PFSK-1 (cell line): ENCODE measurements at regions not wholly inside any gene's neighbourhood (a gene's known extent, or its start where the extent isn't known, plus 50 kb on each side); places are given as distances from the start of the nearest gene placed in this dataset.

ENCODE experiments used
- FOXP2 ChIP-seq: optimal IDR thresholded peaks from 2 replicates; pipeline ENCODE3; 2011; ENCODE audit warnings: borderline replicate concordance, control low read depth, inconsistent platforms; ENCODE audit not compliant: insufficient read depth; ENCODE audit errors: extremely low read length, extremely low read depth
- POLR2AphosphoS5 ChIP-seq: IDR thresholded peaks from 2 replicates; pipeline ENCODE4 v1.6.1; 2012; ENCODE audit warnings: low read depth, mild to moderate bottlenecking, control low read depth, low read length, moderate library complexity
- REST ChIP-seq, 2 experiments: IDR thresholded peaks; 2 replicates each; pipeline versions ENCODE4 v1.6.1 to v1.8.0; 2011 to 2012; ENCODE audit warnings: low read depth in 2 of 2, low read length in 2 of 2, control low read depth in 1 of 2, inconsistent platforms in 1 of 2, mild to moderate bottlenecking in 1 of 2, moderate library complexity in 1 of 2; ENCODE audit not compliant: insufficient read depth in 1 of 2
- SIN3A ChIP-seq: IDR thresholded peaks from 2 replicates; pipeline ENCODE4 v1.6.1; 2012; ENCODE audit warnings: mild to moderate bottlenecking, low read length, moderate library complexity, borderline replicate concordance; ENCODE audit not compliant: insufficient read depth
- TAF1 ChIP-seq: IDR thresholded peaks from 2 replicates; pipeline ENCODE4 v1.6.1; 2012; ENCODE audit warnings: low read length, control low read depth, borderline replicate concordance; ENCODE audit not compliant: insufficient read depth

GRCh38 chr12:65659681-65660080 lies 164.6 kb upstream of the HMGA2 start:
- TF ChIP-seq POLR2AphosphoS5: no peak
- TF ChIP-seq TAF1: no peak
- TF ChIP-seq FOXP2: no peak
- no peak for TF ChIP-seq SIN3A
- TF ChIP-seq REST (IDR thresholded peaks at IDR 0.05; ENCODE audit: insufficient read depth in 1 of 2, low read depth in 2 of 2, low read length in 2 of 2): no peak

GRCh38 chr12:65660096-65660495 lies 164.2 kb upstream of the HMGA2 start:
- no peak for TF ChIP-seq FOXP2
- no peak for TF ChIP-seq REST (IDR thresholded peaks at IDR 0.05; ENCODE audit: insufficient read depth in 1 of 2, low read depth in 2 of 2, low read length in 2 of 2)
- no peak for TF ChIP-seq SIN3A
- TF ChIP-seq TAF1: no peak
- TF ChIP-seq POLR2AphosphoS5: no peak

- no peak for TF ChIP-seq FOXP2
- no peak for TF ChIP-seq POLR2AphosphoS5
- TF ChIP-seq SIN3A: no peak
- no peak for TF ChIP-seq TAF1
- TF ChIP-seq REST (IDR thresholded peaks at IDR 0.05; ENCODE audit: insufficient read depth in 1 of 2, low read depth in 2 of 2, low read length in 2 of 2): no peak
Observed at GRCh38 chr12:65660836-65661235, 163.4 kb upstream of the HMGA2 start.

GRCh38 chr12:65662590-65662989 lies 161.7 kb upstream of the HMGA2 start:
- TF ChIP-seq POLR2AphosphoS5 (no peak), SIN3A (no peak), REST (IDR thresholded peaks at IDR 0.05; ENCODE audit: insufficient read depth in 1 of 2, low read depth in 2 of 2, low read length in 2 of 2) (no peak), FOXP2 (no peak), TAF1 (no peak)

GRCh38 chr12:65663097-65663496 lies 161.2 kb upstream of the HMGA2 start:
- TF ChIP-seq SIN3A (no peak), POLR2AphosphoS5 (no peak), REST (IDR thresholded peaks at IDR 0.05; ENCODE audit: insufficient read depth in 1 of 2, low read depth in 2 of 2, low read length in 2 of 2) (no peak), FOXP2 (no peak), TAF1 (no peak)
